Activated T-cell treated with anti-CD3 and anti-CD28 coated beads, Interleukin-2, amount 50 U/mL, for 72 hours (primary cell): ENCODE measurements at regions not wholly inside any gene's neighbourhood (a gene's known extent, or its start where the extent isn't known, plus 50 kb on each side); places are given as distances from the start of the nearest gene placed in this dataset.

Experiments
- ATAC-seq, 2 donors: fragments of 150-1000 bp; cut with Tn5 transposase; replicated peaks in 1 of 2; 2 replicates each; pipeline ENCODE4 v1.10.0; 2021; ENCODE audit warnings: moderate library complexity in 2 of 2, mild to moderate bottlenecking in 1 of 2
- DNase-seq, 2 donors: peaks; one replicate each; pipeline ENCODE4 v3.0.0; 2021 to 2022; ENCODE audit warnings: mixed read lengths in 1 of 2
- H3K27ac Mint-ChIP-seq: one replicate; pipeline ENCODE4 v1.8.0; 2022; ENCODE audit warnings: mild to moderate bottlenecking, moderate library complexity, mixed read lengths
- H3K27me3 Mint-ChIP-seq: one replicate; pipeline ENCODE4 v1.8.0; 2022; ENCODE audit warnings: low read depth, mixed read lengths
- H3K36me3 Mint-ChIP-seq, 2 donors: one replicate each; pipeline ENCODE4 v1.8.0; 2022; ENCODE audit warnings: mixed read lengths in 2 of 2, mild to moderate bottlenecking in 1 of 2; ENCODE audit not compliant: insufficient read depth in 2 of 2
- H3K4me1 Mint-ChIP-seq: one replicate; pipeline ENCODE4 v1.8.0; 2022; ENCODE audit warnings: low read depth, mixed read lengths
- H3K4me3 Mint-ChIP-seq, 2 donors: one replicate each; pipeline ENCODE4 v1.8.0; 2022; ENCODE audit warnings: mild to moderate bottlenecking in 2 of 2, mixed read lengths in 2 of 2, moderate library complexity in 2 of 2
- H3K9me3 Mint-ChIP-seq, 2 donors: one replicate each; pipeline ENCODE4 v1.8.0; 2022; ENCODE audit warnings: mixed read lengths in 2 of 2

GRCh38 chr16:51876601-51876875 is 670.4 kb downstream of the TOX3 start:
- ATAC-seq, result no peak
- peaks cover 4 to 9% of the 10 kb centered on the region in 2 donors for H3K9me3 Mint-ChIP-seq
- H3K4me1 Mint-ChIP-seq, result no peaks in the 10 kb centered on the region
- no peaks in the 10 kb centered on the region for H3K27me3 Mint-ChIP-seq
- H3K27ac Mint-ChIP-seq, result no peak overlapping the region
- no peak for DNase-seq
- no peaks in the 10 kb centered on the region for H3K36me3 Mint-ChIP-seq
- no peak overlapping the region for H3K4me3 Mint-ChIP-seq

- ATAC-seq (no peak), DNase-seq (no peak)
- H3K27ac Mint-ChIP-seq, result no peak overlapping the region
- no peaks in the 10 kb centered on the region for H3K27me3 Mint-ChIP-seq
- H3K4me3 Mint-ChIP-seq, result no peak overlapping the region
- peaks cover 5 to 9% of the 10 kb centered on the region in 2 donors for H3K9me3 Mint-ChIP-seq
- H3K4me1 Mint-ChIP-seq, result no peaks in the 10 kb centered on the region
- H3K36me3 Mint-ChIP-seq, result no peaks in the 10 kb centered on the region
Measured at GRCh38 chr16:51875834-51876600, 670.9 kb downstream of the TOX3 start.

DNA sequence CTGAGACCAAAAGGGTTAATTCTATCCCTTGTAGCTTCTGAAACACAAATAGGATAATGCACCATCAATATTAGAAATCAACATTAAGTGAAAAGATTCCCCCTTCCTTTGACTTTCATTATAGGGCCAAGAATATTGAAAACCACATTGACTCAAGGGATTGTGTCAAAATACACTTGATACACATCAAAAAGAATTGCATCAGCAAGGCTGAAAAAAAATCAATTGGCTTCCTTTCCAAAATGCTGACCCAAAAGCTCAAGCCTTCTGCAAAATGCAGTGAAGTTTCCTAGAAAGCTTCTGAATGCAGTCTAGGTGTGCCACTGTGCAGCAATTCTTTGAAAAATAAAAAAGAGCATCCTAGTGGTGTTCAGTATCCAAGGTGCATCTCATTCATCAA is 674.4 kb downstream of the TOX3 start:
- no peak for DNase-seq
- Mint-ChIP-seq H3K27ac (no peak overlapping the region), H3K9me3 (peaks cover 5 to 6% of the 10 kb centered on the region in 2 donors), H3K27me3 (no peaks in the 10 kb centered on the region), H3K4me3 (no peak overlapping the region), H3K36me3 (no peaks in the 10 kb centered on the region), H3K4me1 (no peaks in the 10 kb centered on the region)
- ATAC-seq, result no peak

- ATAC-seq, result no peak
- peaks cover 5 to 7% of the 10 kb centered on the region in 2 donors for H3K9me3 Mint-ChIP-seq
- no peak overlapping the region for H3K27ac Mint-ChIP-seq
Measured at GRCh38 chr16:51870296-51870854, 676.6 kb downstream of the TOX3 start.

DNA sequence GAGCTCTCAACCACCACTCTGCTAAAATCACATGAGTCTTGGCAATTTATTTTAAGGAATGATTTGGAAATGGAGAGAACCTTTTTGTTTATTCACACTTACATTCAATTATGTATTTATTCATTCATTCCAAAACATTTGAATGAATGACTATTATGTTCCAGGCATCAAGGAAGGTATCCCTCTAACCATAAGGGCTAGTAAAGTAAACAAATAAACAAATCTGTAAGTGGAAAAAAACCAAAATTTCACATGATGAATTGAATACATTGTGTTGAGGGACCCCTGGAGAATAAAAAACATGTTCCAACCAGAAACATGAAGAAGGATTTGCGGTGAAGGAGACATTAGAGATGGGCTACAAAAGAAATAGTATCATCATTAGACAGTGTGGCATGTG is 677.8 kb downstream of the TOX3 start:
- Mint-ChIP-seq H3K27ac (no peak overlapping the region), H3K27me3 (no peaks in the 10 kb centered on the region), H3K9me3 (peaks cover 4 to 5% of the 10 kb centered on the region in 2 donors), H3K4me1 (no peaks in the 10 kb centered on the region), H3K4me3 (no peak overlapping the region), H3K36me3 (no peaks in the 10 kb centered on the region)
- no peak for DNase-seq
- no peak for ATAC-seq

More at GRCh38 chr16:51870296-51870854, 676.6 kb downstream of the TOX3 start:
- H3K4me3 Mint-ChIP-seq, result no peak overlapping the region
- H3K4me1 Mint-ChIP-seq, result no peaks in the 10 kb centered on the region
- DNase-seq, result no peak
- H3K27me3 Mint-ChIP-seq, result no peaks in the 10 kb centered on the region
- no peaks in the 10 kb centered on the region for H3K36me3 Mint-ChIP-seq

GRCh38 chr16:51868631-51869030 is 678.3 kb downstream of the TOX3 start:
- ATAC-seq (no peak), DNase-seq (no peak)
- Mint-ChIP-seq H3K27ac (no peak overlapping the region), H3K36me3 (no peaks in the 10 kb centered on the region), H3K4me1 (no peaks in the 10 kb centered on the region), H3K9me3 (peaks cover 2 to 4% of the 10 kb centered on the region in 2 donors), H3K4me3 (no peak overlapping the region), H3K27me3 (no peaks in the 10 kb centered on the region)

DNA sequence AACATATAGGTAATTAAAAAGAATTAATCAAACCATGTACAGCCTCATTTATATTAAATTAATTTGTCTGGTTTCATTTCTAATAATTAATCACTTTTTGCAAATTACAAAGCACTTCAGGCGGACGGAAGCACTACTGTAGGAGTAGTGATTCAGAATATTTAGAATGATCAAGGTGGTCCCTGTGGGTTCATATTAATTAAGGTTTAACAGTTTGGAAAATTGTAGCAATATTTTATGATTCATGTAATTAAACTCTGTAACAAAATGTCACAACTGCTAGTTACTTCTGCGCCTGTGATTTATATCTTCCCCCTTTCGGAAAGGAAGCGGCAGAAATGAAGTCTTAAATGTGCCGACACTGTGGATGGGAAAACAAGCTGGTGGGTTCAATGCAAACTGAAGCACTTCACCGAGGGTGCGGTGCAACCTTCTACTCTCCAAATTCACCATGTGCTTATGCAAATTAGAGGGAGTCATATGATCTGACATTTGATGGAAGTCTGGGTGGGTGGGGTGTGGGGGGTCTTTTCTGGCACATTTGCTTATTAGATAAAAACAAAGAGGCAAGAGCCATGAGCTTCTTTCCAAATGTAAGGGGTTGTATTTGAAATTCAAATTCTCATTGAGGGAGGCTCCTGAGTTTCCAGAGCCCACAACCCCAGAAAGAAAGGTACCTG is 679.4 kb downstream of the TOX3 start:
- Mint-ChIP-seq H3K4me3 (no peak overlapping the region), H3K9me3 (peaks cover 1 to 3% of the 10 kb centered on the region in 2 donors), H3K36me3 (no peaks in the 10 kb centered on the region), H3K4me1 (no peaks in the 10 kb centered on the region), H3K27ac (no peak overlapping the region), H3K27me3 (no peaks in the 10 kb centered on the region)
- ATAC-seq (no peak), DNase-seq (no peak)

- Mint-ChIP-seq H3K27ac (no peak overlapping the region), H3K36me3 (peaks cover 0 to 2% of the 10 kb centered on the region in 2 donors), H3K4me1 (no peaks in the 10 kb centered on the region), H3K9me3 (peaks cover 4 to 7% of the 10 kb centered on the region in 2 donors), H3K27me3 (no peaks in the 10 kb centered on the region), H3K4me3 (no peak overlapping the region)
- DNase-seq (no peak), ATAC-seq (no peak)
Measured at GRCh38 chr16:51864575-51864974, 682.4 kb downstream of the TOX3 start.

DNA sequence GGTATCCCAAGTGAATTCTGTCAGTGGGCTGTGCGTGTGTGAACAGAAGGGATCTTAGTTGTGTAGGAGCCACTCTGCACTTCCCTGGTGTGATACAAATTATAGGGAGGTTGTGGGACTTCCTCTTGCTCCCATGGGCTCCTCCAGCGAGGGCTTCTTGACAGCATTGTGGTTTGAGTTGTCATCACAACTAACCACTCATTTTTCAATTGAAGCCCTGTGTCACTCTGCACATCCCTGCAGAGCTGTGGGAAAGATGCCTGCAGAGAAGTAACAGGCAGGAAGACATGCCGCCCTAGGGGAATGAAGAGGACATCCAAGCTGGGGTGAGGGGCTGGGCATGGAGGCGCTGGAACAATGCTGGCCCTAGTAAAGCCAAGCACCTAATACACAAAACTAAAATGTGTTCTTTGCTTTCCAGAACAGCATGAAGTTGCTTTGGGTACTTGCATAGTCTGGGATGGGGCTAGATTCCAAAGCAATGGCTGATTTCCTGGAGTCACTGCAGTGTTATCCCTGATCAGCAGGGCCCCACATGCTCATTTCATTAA is 692.5 kb downstream of the TOX3 start:
- H3K27ac Mint-ChIP-seq, result no peak overlapping the region
- ATAC-seq (no peak), DNase-seq (no peak)
- no peaks in the 10 kb centered on the region for H3K27me3 Mint-ChIP-seq
- no peak overlapping the region for H3K4me3 Mint-ChIP-seq
- no peaks in the 10 kb centered on the region for H3K4me1 Mint-ChIP-seq
- H3K36me3 Mint-ChIP-seq, result no peaks in the 10 kb centered on the region
- H3K9me3 Mint-ChIP-seq, result peaks cover 6 to 9% of the 10 kb centered on the region in 2 donors

GRCh38 chr16:51853586-51853985 is 693.4 kb downstream of the TOX3 start:
- no peak for ATAC-seq
- no peak overlapping the region for H3K27ac Mint-ChIP-seq
- no peaks in the 10 kb centered on the region for H3K36me3 Mint-ChIP-seq
- no peak overlapping the region for H3K4me3 Mint-ChIP-seq
- H3K27me3 Mint-ChIP-seq, result no peaks in the 10 kb centered on the region
- H3K4me1 Mint-ChIP-seq, result no peaks in the 10 kb centered on the region
- peaks cover 6 to 9% of the 10 kb centered on the region in 2 donors for H3K9me3 Mint-ChIP-seq
- DNase-seq, result no peak

GRCh38 chr16:51852892-51853291 is 694.1 kb downstream of the TOX3 start:
- ATAC-seq (no peak), DNase-seq (no peak)
- no peaks in the 10 kb centered on the region for H3K27me3 Mint-ChIP-seq
- peaks cover 6 to 9% of the 10 kb centered on the region in 2 donors for H3K9me3 Mint-ChIP-seq
- H3K36me3 Mint-ChIP-seq, result no peaks in the 10 kb centered on the region
- H3K4me1 Mint-ChIP-seq, result no peaks in the 10 kb centered on the region
- no peak overlapping the region for H3K27ac Mint-ChIP-seq
- H3K4me3 Mint-ChIP-seq, result no peak overlapping the region

DNA sequence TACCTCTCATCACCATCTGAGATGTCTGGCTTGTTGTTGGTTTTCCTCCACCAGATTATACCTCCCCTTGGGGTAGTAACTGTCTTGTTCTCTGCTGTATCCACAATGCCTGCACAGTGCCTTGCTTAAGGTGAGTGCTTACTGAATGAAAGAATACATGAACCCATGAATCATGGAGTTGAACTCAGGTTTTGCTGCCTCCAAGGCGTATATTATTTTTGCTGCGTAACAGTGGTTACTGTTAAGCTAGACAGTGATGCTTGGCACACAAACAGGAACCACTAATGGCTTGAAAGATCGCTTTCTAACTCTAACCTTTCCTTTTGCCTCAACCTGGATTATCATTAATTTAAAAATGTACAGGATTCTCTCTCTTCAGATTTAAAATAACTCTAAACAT is 695.8 kb downstream of the TOX3 start:
- Mint-ChIP-seq H3K4me1 (no peaks in the 10 kb centered on the region), H3K27ac (no peak overlapping the region), H3K36me3 (no peaks in the 10 kb centered on the region), H3K27me3 (no peaks in the 10 kb centered on the region), H3K4me3 (no peak overlapping the region), H3K9me3 (peaks cover 6 to 9% of the 10 kb centered on the region in 2 donors)
- DNase-seq (no peak), ATAC-seq (no peak)

- H3K27me3 Mint-ChIP-seq, result no peaks in the 10 kb centered on the region
- H3K9me3 Mint-ChIP-seq, result peaks cover 6 to 9% of the 10 kb centered on the region in 2 donors
- no peak overlapping the region for H3K27ac Mint-ChIP-seq
- H3K36me3 Mint-ChIP-seq, result no peaks in the 10 kb centered on the region
- ATAC-seq (no peak), DNase-seq (no peak)
- no peak overlapping the region for H3K4me3 Mint-ChIP-seq
- H3K4me1 Mint-ChIP-seq, result no peaks in the 10 kb centered on the region
Measured at GRCh38 chr16:51849715-51850114, 697.2 kb downstream of the TOX3 start.
